WI38 (cell line): ENCODE measurements at regions not wholly inside any gene's neighbourhood (a gene's known extent, or its start where the extent isn't known, plus 50 kb on each side); places are given as distances from the start of the nearest gene placed in this dataset.
"Not testable (repeated sequence)": the region's sequence is repeated elsewhere in the genome, so short reads cannot be mapped to it uniquely, and the experiment has no call there.

Experiments used
- H3K4me3 ChIP-seq: 2 replicates; pipeline ENCODE4 v1.5.1; 2011; ENCODE audit warnings: low read depth, mild to moderate bottlenecking, control low read depth, low read length
- CTCF ChIP-seq: IDR thresholded peaks from 2 replicates; pipeline ENCODE4 v1.5.1; 2012; ENCODE audit warnings: low read depth, mild to moderate bottlenecking, control low read depth, low read length

- no peak for TF ChIP-seq CTCF
- no peak overlapping the region for H3K4me3 ChIP-seq
Observed at GRCh38 chr2:163028807-163029206, 190.2 kb upstream of the KCNH7 start.

- not testable (repeated sequence) for H3K4me3 ChIP-seq
Observed at GRCh38 chr2:163026136-163026775, 187.7 kb upstream of the KCNH7 start.

GRCh38 chr2:163016882-163017281 is 178.3 kb upstream of the KCNH7 start:
- H3K4me3 ChIP-seq: not testable (repeated sequence)

- TF ChIP-seq CTCF: no peak
- H3K4me3 ChIP-seq: no peak overlapping the region
Observed at GRCh38 chr2:163011000-163011399, 172.4 kb upstream of the KCNH7 start.

GRCh38 chr2:163008642-163009041 is 170.1 kb upstream of the KCNH7 start:
- H3K4me3 ChIP-seq: no peak overlapping the region
- TF ChIP-seq CTCF: no peak

- no peak overlapping the region for H3K4me3 ChIP-seq
- TF ChIP-seq CTCF: no peak
Observed at GRCh38 chr2:162994718-162995117, 156.2 kb upstream of the KCNH7 start.

- no peak for TF ChIP-seq CTCF
- no peak overlapping the region for H3K4me3 ChIP-seq
Observed at GRCh38 chr2:162992828-162993227, 154.3 kb upstream of the KCNH7 start.

- TF ChIP-seq CTCF: no peak
Observed at GRCh38 chr2:162989507-162989906, 150.9 kb upstream of the KCNH7 start.

More at GRCh38 chr2:162989507-162989906, 150.9 kb upstream of the KCNH7 start:
- no peak overlapping the region for H3K4me3 ChIP-seq
